GM21529 (cell line): ENCODE measurements at regions not wholly inside any gene's neighbourhood (a gene's known extent, or its start where the extent isn't known, plus 50 kb on each side); places are given as distances from the start of the nearest gene placed in this dataset.
"Not testable (repeated sequence)": the region's sequence is repeated elsewhere in the genome, so short reads cannot be mapped to it uniquely, and the experiment has no call there.

ENCODE experiments used
- ATAC-seq: cut with Tn5 transposase; IDR thresholded peaks from one replicate; pipeline ENCODE4 v1.9.1; 2021; ENCODE audit not compliant: unreplicated experiment

- ATAC-seq = no peak
Measured at GRCh38 chr7:126022452-126022851, 1092.8 kb upstream of the POT1 start.

GRCh38 chr7:126016722-126017121 lies 1087.1 kb upstream of the POT1 start:
- no peak for ATAC-seq

GRCh38 chr7:126005064-126005463 lies 1075.4 kb upstream of the POT1 start:
- no peak for ATAC-seq

GRCh38 chr7:126001349-126001748 lies 1071.7 kb upstream of the POT1 start:
- no peak for ATAC-seq

GRCh38 chr7:125984795-125985194 lies 1055.2 kb upstream of the POT1 start:
- no peak for ATAC-seq

- no peak for ATAC-seq
Measured at GRCh38 chr7:125971656-125972055, 1042.0 kb upstream of the POT1 start.

- no peak for ATAC-seq
Measured at GRCh38 chr7:125966278-125967048, 1036.8 kb upstream of the POT1 start.

GRCh38 chr7:125934955-125935354 lies 1005.3 kb upstream of the POT1 start:
- no peak for ATAC-seq

- no peak for ATAC-seq
Measured at GRCh38 chr7:125934539-125934938, 1004.9 kb upstream of the POT1 start.

- ATAC-seq = no peak
Measured at GRCh38 chr7:125930848-125931247, 1001.2 kb upstream of the POT1 start.

- no peak for ATAC-seq
Measured at GRCh38 chr7:125927556-125927955, 997.9 kb upstream of the POT1 start.

- ATAC-seq = no peak
Measured at GRCh38 chr7:125926621-125927020, 997.0 kb upstream of the POT1 start.

GRCh38 chr7:125924037-125924436 lies 994.4 kb upstream of the POT1 start:
- ATAC-seq = no peak

GRCh38 chr7:125915381-125915948 lies 985.8 kb upstream of the POT1 start:
- ATAC-seq = not testable (repeated sequence)

GRCh38 chr7:125908711-125909110 lies 979.1 kb upstream of the POT1 start:
- no peak for ATAC-seq

- no peak for ATAC-seq
Measured at GRCh38 chr7:125899577-125899976, 970.0 kb upstream of the POT1 start.

GRCh38 chr7:125892434-125892833 lies 962.8 kb upstream of the POT1 start:
- ATAC-seq = no peak

- ATAC-seq = no peak
Measured at GRCh38 chr7:125878988-125879387, 949.4 kb upstream of the POT1 start.

- no peak for ATAC-seq
Measured at GRCh38 chr7:125878235-125878956, 948.8 kb upstream of the POT1 start.

- no peak for ATAC-seq
Measured at GRCh38 chr7:125877246-125877645, 947.6 kb upstream of the POT1 start.

GRCh38 chr7:125876431-125876830 lies 946.8 kb upstream of the POT1 start:
- no peak for ATAC-seq

- no peak for ATAC-seq
Measured at GRCh38 chr7:125871431-125871830, 941.8 kb upstream of the POT1 start.
